Activated T-cell treated with anti-CD3 and anti-CD28 coated beads, Interleukin-2, amount 50 U/mL, for 24 hours (primary cell): ENCODE measurements at regions not wholly inside any gene's neighbourhood (a gene's known extent, or its start where the extent isn't known, plus 50 kb on each side); places are given as distances from the start of the nearest gene placed in this dataset.
"Not testable (repeated sequence)": the region's sequence is repeated elsewhere in the genome, so short reads cannot be mapped to it uniquely, and the experiment has no call there.

Source experiments
- DNase-seq: peaks from one replicate; pipeline ENCODE4 v3.0.0-alpha.2; 2020
- H3K27ac Mint-ChIP-seq: 2 replicates; pipeline ENCODE4 v1.8.0; 2020; ENCODE audit warnings: mild to moderate bottlenecking, mixed read lengths
- H3K27me3 Mint-ChIP-seq: 2 replicates; pipeline ENCODE4 v1.8.0; 2020; ENCODE audit warnings: mixed read lengths
- H3K36me3 Mint-ChIP-seq: 2 replicates; pipeline ENCODE4 v1.8.0; 2020; ENCODE audit warnings: low read depth, mixed read lengths
- H3K4me1 Mint-ChIP-seq: 2 replicates; pipeline ENCODE4 v1.8.0; 2020; ENCODE audit warnings: low read depth, mixed read lengths
- H3K4me3 Mint-ChIP-seq: 2 replicates; pipeline ENCODE4 v1.8.0; 2020; ENCODE audit warnings: mild to moderate bottlenecking, moderate library complexity, mixed read lengths
- H3K9me3 Mint-ChIP-seq: 2 replicates; pipeline ENCODE4 v1.8.0; 2020; ENCODE audit warnings: mixed read lengths

DNA sequence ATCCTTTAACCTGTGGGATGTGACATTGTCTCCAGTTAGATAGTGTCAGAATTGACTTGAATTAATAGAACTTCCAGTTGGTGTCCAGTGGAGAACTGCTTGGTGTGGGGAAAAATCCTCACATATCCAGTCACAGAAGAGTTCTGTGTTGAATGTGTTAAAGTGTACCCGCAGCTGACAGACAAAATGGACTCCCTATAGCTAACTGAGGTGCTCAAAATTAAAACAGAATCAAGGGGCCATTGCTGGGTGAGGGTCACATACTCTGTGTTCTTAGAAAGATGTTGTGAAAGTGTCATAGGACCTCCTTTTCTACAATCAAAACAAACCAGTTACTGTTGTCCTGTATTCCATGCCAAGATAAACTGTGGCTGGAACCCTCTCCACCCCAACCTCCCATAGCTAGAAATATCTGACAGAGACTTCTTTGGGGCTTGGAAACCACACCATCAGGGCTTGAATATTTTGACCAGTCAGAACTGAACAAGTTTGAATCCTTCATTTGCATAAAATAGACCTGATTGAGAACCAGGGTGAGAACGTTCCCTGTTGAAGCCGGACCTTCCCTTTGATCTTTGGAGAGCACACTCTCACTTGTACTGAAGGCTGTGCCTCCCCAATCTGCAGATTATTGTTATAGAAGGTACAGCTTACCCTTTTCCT is 164.0 kb upstream of the ZNF608 start:
- H3K9me3 Mint-ChIP-seq = no peaks in the 10 kb centered on the region
- no peak overlapping the region for H3K4me3 Mint-ChIP-seq
- H3K27ac Mint-ChIP-seq = no peak overlapping the region
- H3K4me1 Mint-ChIP-seq = peaks cover 2% of the 10 kb centered on the region
- DNase-seq = no peak
- peaks cover 2% of the 10 kb centered on the region for H3K27me3 Mint-ChIP-seq
- H3K36me3 Mint-ChIP-seq = no peaks in the 10 kb centered on the region

DNA sequence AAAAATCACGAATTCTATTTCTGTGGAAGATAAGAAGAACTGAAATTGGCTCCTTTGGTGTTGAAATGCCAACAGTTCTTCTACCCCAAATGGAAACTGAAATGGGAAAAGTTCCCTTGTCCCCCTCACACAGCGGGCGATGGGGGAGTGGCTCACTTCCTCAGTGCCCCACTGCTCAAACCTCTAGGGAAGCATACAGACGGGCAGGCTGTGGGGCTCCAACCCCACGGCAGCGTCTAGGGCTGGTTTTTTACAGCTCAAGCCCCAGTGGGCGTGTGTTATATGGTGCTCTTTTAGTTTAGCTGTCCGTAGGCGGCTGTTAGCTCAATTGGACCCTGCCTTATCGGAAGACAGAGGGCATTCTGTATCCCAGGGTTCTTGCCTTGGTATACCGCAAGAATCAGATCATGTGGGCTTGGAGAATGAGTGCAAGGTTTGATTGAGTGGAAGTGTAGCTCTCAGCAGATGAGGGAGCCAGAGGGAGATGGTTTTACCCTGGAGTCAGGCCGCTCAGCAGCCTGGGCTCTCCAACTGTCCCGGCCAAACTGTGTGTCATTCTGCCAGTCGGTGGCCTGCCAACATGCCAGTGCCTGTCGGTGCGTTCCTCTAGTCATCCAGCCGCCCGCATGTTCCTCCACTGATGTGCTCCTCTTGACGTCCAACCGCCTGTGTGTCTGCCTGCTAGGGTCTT is 166.3 kb upstream of the ZNF608 start:
- no peak overlapping the region for H3K4me3 Mint-ChIP-seq
- no peaks in the 10 kb centered on the region for H3K36me3 Mint-ChIP-seq
- no peak for DNase-seq
- H3K27ac Mint-ChIP-seq = no peak overlapping the region
- H3K27me3 Mint-ChIP-seq = no peaks in the 10 kb centered on the region
- peaks cover 2% of the 10 kb centered on the region for H3K4me1 Mint-ChIP-seq
- no peaks in the 10 kb centered on the region for H3K9me3 Mint-ChIP-seq

DNA sequence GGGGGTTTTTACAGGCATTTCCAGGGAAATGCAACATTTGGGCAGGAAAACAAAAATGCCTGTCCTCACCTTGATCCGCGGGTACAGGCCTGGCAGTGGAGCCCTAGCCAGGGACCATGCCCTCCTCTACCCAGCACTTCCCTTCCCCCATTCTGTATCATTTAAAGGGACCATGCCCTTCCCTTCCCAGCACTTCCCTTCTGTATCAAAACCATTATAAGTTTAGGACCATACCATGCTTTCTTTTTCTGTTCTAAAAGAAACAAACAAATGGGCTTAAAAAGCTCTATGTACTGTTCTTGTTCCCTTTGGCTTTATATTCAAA is 166.9 kb upstream of the ZNF608 start:
- Mint-ChIP-seq H3K36me3 (no peaks in the 10 kb centered on the region), H3K27me3 (no peaks in the 10 kb centered on the region), H3K27ac (no peak overlapping the region), H3K4me1 (peaks cover 2% of the 10 kb centered on the region), H3K9me3 (no peaks in the 10 kb centered on the region), H3K4me3 (no peak overlapping the region)
- DNase-seq = no peak

DNA sequence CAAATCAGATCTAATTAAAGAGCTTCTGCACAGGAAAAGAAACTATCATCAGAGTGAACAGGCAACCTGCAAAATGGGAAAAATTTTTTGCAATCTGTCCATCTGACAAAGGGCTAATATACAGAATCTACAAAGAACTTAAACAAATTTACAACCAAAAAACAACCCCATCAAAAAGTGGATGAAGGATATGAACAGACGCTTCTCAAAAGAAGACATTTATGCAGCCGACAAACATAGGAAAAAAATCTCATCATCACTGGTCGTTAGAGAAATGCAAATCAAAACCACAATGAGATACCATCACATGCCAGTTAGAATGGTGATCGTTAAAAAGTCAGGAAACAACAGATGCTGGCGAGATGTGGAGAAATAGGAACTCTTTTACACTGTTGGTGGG is 169.9 kb upstream of the ZNF608 start:
- H3K27ac Mint-ChIP-seq, H3K4me3 Mint-ChIP-seq, H3K9me3 Mint-ChIP-seq, H3K27me3 Mint-ChIP-seq, H3K4me1 Mint-ChIP-seq, DNase-seq, H3K36me3 Mint-ChIP-seq: not testable (repeated sequence)

DNA sequence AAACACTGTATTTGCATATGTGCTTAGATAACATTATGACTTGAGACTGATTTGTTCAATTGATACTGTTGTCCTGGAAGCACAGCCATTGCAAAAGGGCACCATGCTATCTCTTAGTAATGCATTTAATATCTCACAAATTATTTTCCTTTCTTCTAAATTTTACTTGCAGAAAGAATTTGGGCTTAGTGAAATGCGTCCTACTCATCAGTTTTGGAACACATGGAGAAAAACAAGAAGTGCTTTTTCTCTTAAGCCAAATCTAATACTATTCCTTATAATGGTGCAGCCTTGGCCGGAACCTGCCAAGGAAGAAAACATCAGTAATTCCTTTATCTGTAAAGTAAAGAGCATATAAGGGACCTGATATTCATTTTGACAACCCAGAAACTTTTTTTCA is 172.2 kb upstream of the ZNF608 start:
- Mint-ChIP-seq H3K27me3 (no peaks in the 10 kb centered on the region), H3K36me3 (no peaks in the 10 kb centered on the region), H3K27ac (no peak overlapping the region), H3K9me3 (no peaks in the 10 kb centered on the region), H3K4me1 (no peaks in the 10 kb centered on the region), H3K4me3 (no peak overlapping the region)
- no peak for DNase-seq

DNA sequence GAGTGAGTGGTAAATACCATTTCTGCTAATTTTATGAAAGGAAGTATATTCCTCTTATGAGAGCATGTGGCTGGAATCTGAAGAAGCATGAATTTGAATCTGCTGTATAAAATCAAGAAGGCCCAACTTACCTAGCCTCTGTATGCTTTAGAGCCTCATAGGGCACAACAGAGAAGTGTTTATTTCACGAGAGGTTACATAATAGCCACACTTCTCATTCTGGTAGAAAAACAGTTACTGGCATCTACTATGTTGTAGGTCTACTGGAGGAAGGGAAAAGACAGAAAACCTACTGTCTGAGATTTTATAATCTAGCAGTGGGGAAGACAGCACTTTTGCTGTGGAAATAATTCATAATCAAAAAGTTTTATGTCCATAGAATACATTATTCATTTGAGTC is 172.6 kb upstream of the ZNF608 start:
- DNase-seq = no peak
- Mint-ChIP-seq H3K27me3 (no peaks in the 10 kb centered on the region), H3K36me3 (no peaks in the 10 kb centered on the region), H3K27ac (no peak overlapping the region), H3K4me3 (no peak overlapping the region), H3K9me3 (no peaks in the 10 kb centered on the region), H3K4me1 (no peaks in the 10 kb centered on the region)

DNA sequence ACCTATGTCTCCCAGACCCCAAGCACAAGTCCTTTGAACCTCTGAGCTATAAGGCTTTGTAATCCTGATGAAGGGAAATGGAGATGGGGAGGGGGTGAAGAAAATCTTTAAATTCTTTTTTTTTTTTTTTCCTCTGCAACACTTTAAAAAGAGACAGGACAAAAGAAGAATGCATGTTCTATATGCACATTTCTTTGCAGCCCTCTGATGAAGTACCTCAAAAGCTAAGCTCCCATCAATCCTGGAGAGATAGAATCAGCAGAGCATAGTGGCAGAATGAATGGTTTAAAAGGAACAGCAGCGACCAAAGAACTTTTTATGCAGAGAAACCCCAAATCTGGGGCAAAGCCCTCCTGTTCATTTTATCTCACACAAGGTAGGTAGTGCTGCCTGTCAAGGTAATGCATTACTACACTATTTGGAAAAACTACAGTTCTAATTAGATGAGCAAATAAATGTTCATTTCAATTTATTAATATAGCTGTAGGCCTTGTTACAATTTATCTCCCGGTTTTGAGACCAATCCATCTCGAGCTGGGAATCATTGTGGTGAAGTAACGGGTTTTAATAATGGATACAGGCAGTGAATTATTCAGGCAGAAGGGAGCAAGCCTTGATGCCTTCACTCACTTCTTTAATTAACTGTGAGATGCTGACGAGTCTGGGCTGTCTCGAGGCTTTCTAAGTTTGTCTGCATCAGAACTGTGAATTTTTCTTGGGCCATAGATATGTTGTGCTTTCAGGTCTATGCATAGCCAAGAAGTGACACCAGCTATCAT is 173.5 kb upstream of the ZNF608 start:
- H3K27me3 Mint-ChIP-seq = no peaks in the 10 kb centered on the region
- no peak overlapping the region for H3K4me3 Mint-ChIP-seq
- no peaks in the 10 kb centered on the region for H3K9me3 Mint-ChIP-seq
- DNase-seq = no peak
- no peaks in the 10 kb centered on the region for H3K36me3 Mint-ChIP-seq
- H3K27ac Mint-ChIP-seq = no peak overlapping the region
- H3K4me1 Mint-ChIP-seq = no peaks in the 10 kb centered on the region

DNA sequence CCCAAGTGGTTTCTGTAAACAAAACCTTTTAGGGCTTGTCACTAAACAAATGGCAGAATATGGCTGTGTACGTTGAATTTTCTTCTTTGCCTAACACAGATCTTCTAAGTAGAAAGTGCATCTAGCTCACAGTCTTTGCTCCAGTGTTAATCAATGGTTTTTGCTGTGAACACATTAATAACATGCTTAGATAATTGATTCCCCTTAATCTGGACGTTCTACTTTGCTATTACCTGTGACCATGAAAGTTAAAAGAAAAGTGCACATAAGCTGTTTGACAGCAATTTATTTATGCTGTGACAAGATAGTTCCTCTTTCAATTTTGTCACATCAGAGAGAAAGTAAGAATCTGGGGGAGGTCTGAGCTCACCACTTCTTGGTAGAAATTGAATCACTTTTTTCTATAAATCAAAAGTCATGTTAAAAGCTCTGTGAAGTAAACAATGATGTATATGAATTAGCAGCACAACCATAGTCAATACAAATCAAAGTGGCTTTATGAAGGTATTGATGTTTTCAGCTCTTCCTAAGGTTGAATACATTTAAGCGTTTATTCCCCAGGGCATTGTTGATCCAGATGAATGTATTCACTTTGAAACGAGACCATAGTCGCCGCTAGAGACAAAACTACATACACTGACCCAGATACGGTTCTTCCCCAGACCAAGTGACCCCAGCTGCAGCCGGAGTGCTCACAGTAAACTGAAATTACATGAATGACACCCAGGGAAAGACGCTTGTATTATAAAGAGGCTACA is 174.6 kb upstream of the ZNF608 start:
- H3K27me3 Mint-ChIP-seq = no peaks in the 10 kb centered on the region
- no peaks in the 10 kb centered on the region for H3K9me3 Mint-ChIP-seq
- H3K4me1 Mint-ChIP-seq = no peaks in the 10 kb centered on the region
- DNase-seq = no peak
- no peaks in the 10 kb centered on the region for H3K36me3 Mint-ChIP-seq
- H3K27ac Mint-ChIP-seq = no peak overlapping the region
- no peak overlapping the region for H3K4me3 Mint-ChIP-seq

DNA sequence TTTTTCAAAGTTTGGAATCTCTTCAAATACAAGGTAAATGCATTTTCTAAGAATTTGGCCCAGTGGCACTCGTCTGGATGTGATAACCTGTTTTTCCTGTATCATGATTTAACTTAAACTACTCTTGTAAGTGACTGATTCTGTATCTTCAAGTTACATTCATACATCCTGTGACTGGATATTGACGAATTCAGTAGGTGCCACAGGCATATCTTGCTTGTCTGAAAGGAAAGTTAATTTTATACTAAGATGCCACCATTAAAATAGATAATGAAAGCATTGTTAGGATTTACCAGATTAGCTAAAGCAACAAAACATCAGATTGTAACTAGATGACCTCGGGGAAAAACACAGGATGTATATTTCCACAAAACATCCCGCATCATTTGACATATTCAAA is 175.3 kb upstream of the ZNF608 start:
- Mint-ChIP-seq H3K4me1 (no peaks in the 10 kb centered on the region), H3K27ac (no peak overlapping the region), H3K4me3 (no peak overlapping the region), H3K27me3 (no peaks in the 10 kb centered on the region), H3K9me3 (no peaks in the 10 kb centered on the region), H3K36me3 (no peaks in the 10 kb centered on the region)
- DNase-seq = no peak

DNA sequence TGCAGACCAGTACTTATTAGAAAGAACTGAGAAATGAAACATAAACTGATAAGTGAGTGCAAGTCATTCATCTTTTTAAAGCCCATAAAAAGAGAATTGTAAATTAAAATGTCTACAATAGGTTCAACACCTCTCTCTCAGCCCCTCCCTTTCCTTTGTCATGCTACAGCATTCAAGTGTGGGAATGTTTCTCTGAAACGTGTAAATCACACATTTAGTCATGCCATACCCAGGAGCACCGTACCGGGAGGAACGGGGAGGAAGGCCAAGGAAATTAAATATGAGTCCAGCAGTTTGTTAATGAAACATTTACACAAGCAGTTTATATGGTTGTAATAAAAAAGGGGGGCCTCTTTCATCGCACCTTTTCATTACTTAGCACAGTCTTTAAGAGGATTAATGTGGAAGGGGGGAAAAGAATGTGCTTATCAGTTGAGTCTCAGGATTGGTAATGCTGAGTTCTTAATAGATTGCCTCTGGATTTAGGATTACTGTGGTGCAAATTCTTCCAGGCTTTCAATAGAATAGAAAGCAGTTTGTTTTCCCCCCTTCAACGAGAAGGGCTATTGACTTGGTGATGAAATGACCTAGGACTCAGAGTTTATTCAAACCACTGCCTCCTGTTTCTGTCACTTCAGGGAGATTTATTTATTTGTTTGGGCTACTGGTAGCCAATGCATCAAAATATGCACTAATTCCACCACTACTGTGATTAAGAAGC is 176.0 kb upstream of the ZNF608 start:
- H3K27me3 Mint-ChIP-seq = no peaks in the 10 kb centered on the region
- H3K9me3 Mint-ChIP-seq = no peaks in the 10 kb centered on the region
- no peak for DNase-seq
- no peak overlapping the region for H3K4me3 Mint-ChIP-seq
- no peaks in the 10 kb centered on the region for H3K36me3 Mint-ChIP-seq
- H3K4me1 Mint-ChIP-seq = no peaks in the 10 kb centered on the region
- no peak overlapping the region for H3K27ac Mint-ChIP-seq

DNA sequence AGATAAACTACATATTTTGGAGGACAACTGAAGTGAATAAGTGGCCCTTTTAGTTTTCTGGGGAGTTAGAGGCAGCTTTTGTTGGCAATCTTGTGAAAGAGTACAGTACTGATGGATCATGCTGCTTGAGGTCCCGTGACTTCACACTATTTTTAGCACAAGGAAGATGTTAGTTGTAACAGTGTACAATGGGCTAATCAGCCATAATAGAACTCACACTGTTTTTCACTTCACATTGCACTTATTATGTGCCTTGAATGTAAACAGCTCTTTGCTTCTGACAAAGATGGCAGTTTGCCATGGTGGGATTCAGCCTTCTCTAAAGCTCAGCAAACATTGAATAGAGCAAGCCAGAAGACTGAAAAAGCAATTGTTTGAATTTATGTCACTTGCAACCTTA is 176.7 kb upstream of the ZNF608 start:
- DNase-seq = no peak
- H3K9me3 Mint-ChIP-seq = no peaks in the 10 kb centered on the region
- no peaks in the 10 kb centered on the region for H3K27me3 Mint-ChIP-seq
- no peaks in the 10 kb centered on the region for H3K4me1 Mint-ChIP-seq
- no peak overlapping the region for H3K27ac Mint-ChIP-seq
- H3K36me3 Mint-ChIP-seq = no peaks in the 10 kb centered on the region
- no peak overlapping the region for H3K4me3 Mint-ChIP-seq

DNA sequence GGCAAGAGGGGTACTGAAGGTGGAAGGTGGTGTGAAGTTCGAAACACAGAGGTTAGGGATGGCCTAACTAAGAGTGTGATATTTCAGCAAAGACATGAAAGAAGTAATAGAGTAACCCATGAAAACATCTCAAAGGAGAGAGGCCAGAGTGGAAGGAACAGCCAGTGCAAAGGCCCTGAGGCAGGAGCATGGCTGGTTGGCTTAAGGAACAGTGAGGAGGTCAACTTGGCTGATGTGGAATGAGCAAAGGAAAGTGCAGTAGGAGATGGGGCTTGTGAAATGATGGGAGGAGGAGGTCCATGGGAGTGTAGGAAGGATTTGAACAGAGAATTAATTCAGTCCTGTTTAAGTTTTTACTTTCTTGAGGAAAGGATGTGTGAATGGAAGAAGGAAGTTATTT is 178.3 kb upstream of the ZNF608 start:
- Mint-ChIP-seq H3K4me1 (no peaks in the 10 kb centered on the region), H3K9me3 (no peaks in the 10 kb centered on the region), H3K27ac (no peak overlapping the region), H3K27me3 (no peaks in the 10 kb centered on the region), H3K4me3 (no peak overlapping the region), H3K36me3 (no peaks in the 10 kb centered on the region)
- DNase-seq = no peak

DNA sequence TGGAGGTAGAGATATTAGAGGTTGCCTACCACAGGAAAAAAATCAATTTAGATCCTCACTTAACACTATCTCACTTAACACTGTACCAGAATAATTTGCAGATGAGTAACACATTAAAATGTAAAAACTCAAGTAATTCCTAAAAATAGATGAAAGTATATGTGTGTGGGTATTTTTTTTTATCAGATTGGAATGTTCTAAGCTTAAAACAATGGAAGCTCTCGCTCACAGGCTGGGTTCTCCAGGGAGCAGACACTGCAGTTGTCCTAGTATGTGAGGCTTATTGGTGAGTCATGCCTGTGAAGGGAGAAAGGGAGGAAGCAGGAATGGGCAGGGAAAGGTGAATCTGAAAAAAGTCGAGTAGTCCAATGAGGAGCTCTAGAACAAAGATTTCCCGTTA is 181.3 kb upstream of the ZNF608 start:
- Mint-ChIP-seq H3K36me3 (no peaks in the 10 kb centered on the region), H3K27me3 (no peaks in the 10 kb centered on the region), H3K4me1 (no peaks in the 10 kb centered on the region), H3K27ac (no peak overlapping the region), H3K9me3 (no peaks in the 10 kb centered on the region), H3K4me3 (no peak overlapping the region)
- no peak for DNase-seq

DNA sequence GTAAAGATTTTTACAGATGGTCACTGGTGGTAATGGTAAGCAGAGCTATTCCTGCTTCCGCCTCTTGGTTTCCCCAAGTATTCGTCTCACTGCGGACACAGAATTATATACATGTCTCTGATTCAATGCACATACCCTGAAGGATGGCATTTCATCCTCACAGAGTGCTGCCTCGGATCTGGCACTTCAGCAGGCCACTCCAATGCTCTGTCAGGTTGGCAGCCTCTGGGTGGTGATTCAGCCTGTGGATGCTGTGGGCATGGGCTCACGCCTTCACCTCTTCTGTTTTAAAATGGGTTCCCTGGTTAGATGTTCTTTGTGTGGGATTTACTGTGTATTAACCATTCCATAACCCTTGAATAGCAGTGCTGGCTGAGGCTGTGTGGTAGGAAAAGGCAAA is 182.6 kb upstream of the ZNF608 start:
- Mint-ChIP-seq H3K36me3 (no peaks in the 10 kb centered on the region), H3K27ac (no peak overlapping the region), H3K4me3 (no peak overlapping the region), H3K9me3 (no peaks in the 10 kb centered on the region), H3K4me1 (no peaks in the 10 kb centered on the region), H3K27me3 (no peaks in the 10 kb centered on the region)
- no peak for DNase-seq
